D721Med (cell line): ENCODE measurements at regions not wholly inside any gene's neighbourhood (a gene's known extent, or its start where the extent isn't known, plus 50 kb on each side); places are given as distances from the start of the nearest gene placed in this dataset.
"Not testable (repeated sequence)": the region's sequence is repeated elsewhere in the genome, so short reads cannot be mapped to it uniquely, and the experiment has no call there.

ENCODE experiments used
- DNase-seq: peaks from one replicate; pipeline ENCODE4 v3.0.0; 2011; ENCODE audit warnings: low spot score; ENCODE audit not compliant: insufficient read length
- FAIRE-seq: peaks from 2 replicates; lab custom pipeline; 2011; peaks lifted over from hg19 to GRCh38; lab: Jason Lieb, UNC

- not testable (repeated sequence) for FAIRE-seq, DNase-seq
These were observed 126.6 kb upstream of the NOTCH2NLA start for GRCh38 chr1:146355373-146355772.

- not testable (repeated sequence) for FAIRE-seq
These were observed 98.0 kb upstream of the NOTCH2NLA start for GRCh38 chr1:146326863-146327262.

GRCh38 chr1:146324463-146324862 is 95.6 kb upstream of the NOTCH2NLA start:
- not testable (repeated sequence) for FAIRE-seq, DNase-seq

More at GRCh38 chr1:146326863-146327262, 98.0 kb upstream of the NOTCH2NLA start:
- not testable (repeated sequence) for DNase-seq

GRCh38 chr1:146323302-146323701 is 94.5 kb upstream of the NOTCH2NLA start:
- not testable (repeated sequence) for DNase-seq, FAIRE-seq

- FAIRE-seq, DNase-seq: not testable (repeated sequence)
These were observed 94.1 kb upstream of the NOTCH2NLA start for GRCh38 chr1:146322893-146323292.

GRCh38 chr1:146318715-146319114 is 89.9 kb upstream of the NOTCH2NLA start:
- DNase-seq, FAIRE-seq: not testable (repeated sequence)

GRCh38 chr1:146317785-146318184 is 89.0 kb upstream of the NOTCH2NLA start:
- DNase-seq, FAIRE-seq: not testable (repeated sequence)

GRCh38 chr1:146314449-146315246 is 85.8 kb upstream of the NOTCH2NLA start:
- not testable (repeated sequence) for DNase-seq, FAIRE-seq

- FAIRE-seq, DNase-seq: not testable (repeated sequence)
These were observed 81.8 kb upstream of the NOTCH2NLA start for GRCh38 chr1:146310579-146310978.

- DNase-seq, FAIRE-seq: not testable (repeated sequence)
These were observed 80.6 kb upstream of the NOTCH2NLA start for GRCh38 chr1:146309427-146309826.

GRCh38 chr1:146308892-146309291 is 80.1 kb upstream of the NOTCH2NLA start:
- not testable (repeated sequence) for FAIRE-seq

GRCh38 chr1:146308152-146308551 is 79.3 kb upstream of the NOTCH2NLA start:
- FAIRE-seq, DNase-seq: not testable (repeated sequence)

More at GRCh38 chr1:146308892-146309291, 80.1 kb upstream of the NOTCH2NLA start:
- DNase-seq, result not testable (repeated sequence)

- DNase-seq, FAIRE-seq: not testable (repeated sequence)
These were observed 78.8 kb upstream of the NOTCH2NLA start for GRCh38 chr1:146307632-146308031.

- DNase-seq, FAIRE-seq: not testable (repeated sequence)
These were observed 77.8 kb upstream of the NOTCH2NLA start for GRCh38 chr1:146306651-146307050.

- not testable (repeated sequence) for FAIRE-seq, DNase-seq
These were observed 76.6 kb upstream of the NOTCH2NLA start for GRCh38 chr1:146305442-146305841.

GRCh38 chr1:146298575-146298897 is 69.7 kb upstream of the NOTCH2NLA start:
- DNase-seq, FAIRE-seq: not testable (repeated sequence)

GRCh38 chr1:146297781-146298574 is 69.2 kb upstream of the NOTCH2NLA start:
- FAIRE-seq, result not testable (repeated sequence)

GRCh38 chr1:146292940-146293936 is 64.4 kb upstream of the NOTCH2NLA start:
- DNase-seq, FAIRE-seq: not testable (repeated sequence)

More at GRCh38 chr1:146297781-146298574, 69.2 kb upstream of the NOTCH2NLA start:
- DNase-seq, result not testable (repeated sequence)

GRCh38 chr1:146292424-146292823 is 63.6 kb upstream of the NOTCH2NLA start:
- not testable (repeated sequence) for FAIRE-seq, DNase-seq
